Frontal cortex (tissue), 3 donors: ENCODE measurements at regions not wholly inside any gene's neighbourhood (a gene's known extent, or its start where the extent isn't known, plus 50 kb on each side); places are given as distances from the start of the nearest gene placed in this dataset.
"Not testable (repeated sequence)": the region's sequence is repeated elsewhere in the genome, so short reads cannot be mapped to it uniquely, and the experiment has no call there.

Experiments
- DNase-seq, 2 donors: peaks; one replicate each; pipeline ENCODE4 v3.0.0; 2012; ENCODE audit warnings: low spot score in 2 of 2
- FAIRE-seq: peaks from 2 replicates; lab custom pipeline; 2012; peaks lifted over from hg19 to GRCh38; lab: Jason Lieb, UNC
- donor health status: control.
- donor health status: control.
- donor health status: control.

- FAIRE-seq (no peak), DNase-seq (no peak)
Observed at GRCh38 chr15:77898811-77899730, 178.4 kb downstream of the TBC1D2B start.

- no peak for DNase-seq
- FAIRE-seq = no peak
Observed at GRCh38 chr15:77897896-77898406, 179.6 kb downstream of the TBC1D2B start.

GRCh38 chr15:77897113-77897895, 180.2 kb downstream of the TBC1D2B start:
- not testable (repeated sequence) for DNase-seq, FAIRE-seq

- DNase-seq, FAIRE-seq: not testable (repeated sequence)
Observed at GRCh38 chr15:77896147-77897112, 181.1 kb downstream of the TBC1D2B start.

GRCh38 chr15:77895742-77896141, 181.8 kb downstream of the TBC1D2B start:
- no peak for FAIRE-seq
- DNase-seq = no peak

GRCh38 chr15:77895145-77895544, 182.4 kb downstream of the TBC1D2B start:
- not testable (repeated sequence) for FAIRE-seq, DNase-seq

- DNase-seq, FAIRE-seq: not testable (repeated sequence)
Observed at GRCh38 chr15:77893671-77894640, 183.6 kb downstream of the TBC1D2B start.

GRCh38 chr15:77893246-77893645, 184.3 kb downstream of the TBC1D2B start:
- DNase-seq, FAIRE-seq: not testable (repeated sequence)

- DNase-seq (no peak), FAIRE-seq (no peak)
Observed at GRCh38 chr15:77892335-77892734, 185.2 kb downstream of the TBC1D2B start.

- FAIRE-seq, DNase-seq: not testable (repeated sequence)
Observed at GRCh38 chr15:77891862-77892261, 185.6 kb downstream of the TBC1D2B start.

GRCh38 chr15:77890911-77891801, 186.4 kb downstream of the TBC1D2B start:
- DNase-seq, FAIRE-seq: not testable (repeated sequence)

- not testable (repeated sequence) for DNase-seq, FAIRE-seq
Observed at GRCh38 chr15:77889828-77890725, 187.4 kb downstream of the TBC1D2B start.

- no peak for FAIRE-seq
- no peak for DNase-seq
Observed at GRCh38 chr15:77889009-77889806, 188.3 kb downstream of the TBC1D2B start.

GRCh38 chr15:77887563-77888429, 189.7 kb downstream of the TBC1D2B start:
- FAIRE-seq = not testable (repeated sequence)

More at GRCh38 chr15:77887563-77888429, 189.7 kb downstream of the TBC1D2B start:
- DNase-seq = not testable (repeated sequence)
